HG03159 (cell line): ENCODE measurements at regions not wholly inside any gene's neighbourhood (a gene's known extent, or its start where the extent isn't known, plus 50 kb on each side); places are given as distances from the start of the nearest gene placed in this dataset.

Experiments
- ATAC-seq: cut with Tn5 transposase; IDR thresholded peaks from one replicate; pipeline ENCODE4 v1.9.1; 2021; ENCODE audit warnings: mild to moderate bottlenecking, moderate library complexity; ENCODE audit not compliant: unreplicated experiment

DNA sequence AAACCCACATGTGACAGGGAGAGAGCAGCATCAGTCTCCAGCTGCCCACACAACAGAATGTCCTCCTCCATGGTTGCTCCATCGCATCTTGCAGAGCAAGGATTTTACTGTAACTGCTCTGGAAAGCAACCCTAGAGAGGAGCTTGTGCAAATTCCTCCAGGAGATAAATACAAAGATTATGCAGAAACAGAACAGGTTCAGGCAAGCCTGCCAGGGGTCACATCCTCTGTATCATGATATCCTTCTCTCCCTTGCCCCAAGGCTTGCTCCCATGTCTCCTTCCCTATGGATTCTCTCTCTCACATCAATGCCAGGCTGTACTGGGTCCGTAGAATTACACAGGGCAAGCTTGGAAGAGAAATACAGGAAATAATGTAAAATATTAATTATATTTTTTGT is 226.0 kb downstream of the MPDZ start:
- no peak for ATAC-seq

GRCh38 chr9:13054389-13054788 is 225.1 kb downstream of the MPDZ start:
- ATAC-seq = no peak
